ENCODE measurements at regions not wholly inside any gene's neighbourhood (a gene's known extent, or its start where the extent isn't known, plus 50 kb on each side); places are given as distances from the start of the nearest gene placed in this dataset.
A peak's percentile ranks its signal among the peaks of the same experiment; 100 is the strongest.
"Not testable (repeated sequence)": the region's sequence is repeated elsewhere in the genome, so short reads cannot be mapped to it uniquely, and the experiment has no call there.

- no peak for TF ChIP-seq POLR2A (IDR thresholded peaks at IDR 0.05)
- TF ChIP-seq CTCF (IDR thresholded peaks at IDR 0.05): no peak
- no peak for TF ChIP-seq EP300 (IDR thresholded peaks at IDR 0.05)
- no peak for DNase-seq
- Histone ChIP-seq H3K36me3 (no peaks in the 10 kb centered on the region), H3K27ac (no peak overlapping the region), H3K9me3 (no peaks in the 10 kb centered on the region), H3K27me3 (no peaks in the 10 kb centered on the region), H3K4me1 (ENCODE audit: insufficient read depth) (no peaks in the 10 kb centered on the region), H3K4me3 (no peak overlapping the region)
- intact Hi-C loops (cut with DNase I): no loop called here
- WGBS, 3 donors: 70 to 78% (median 71%) methylated on average over 6 of the region's 6 CpGs
Observed at GRCh38 chr10:6680735-6681134, 100.7 kb upstream of the PRKCQ start.

- H3K27ac ChIP-seq: no peak overlapping the region
- TF ChIP-seq EP300 (IDR thresholded peaks at IDR 0.05) (no peak), CTCF (IDR thresholded peaks at IDR 0.05) (no peak), POLR2A (IDR thresholded peaks at IDR 0.05) (no peak)
- no peaks in the 10 kb centered on the region for H3K36me3 ChIP-seq
- H3K4me1 ChIP-seq (ENCODE audit: insufficient read depth): no peaks in the 10 kb centered on the region
- intact Hi-C loops (cut with DNase I): no loop called here
- H3K9me3 ChIP-seq: no peaks in the 10 kb centered on the region
- H3K4me3 ChIP-seq: no peak overlapping the region
- no peaks in the 10 kb centered on the region for H3K27me3 ChIP-seq
- no peak for DNase-seq
Observed at GRCh38 chr10:6678956-6679355, 98.9 kb upstream of the PRKCQ start.

- peak; percentile 31 to 53 (median 46) for DNase-seq
- no peaks in the 10 kb centered on the region for H3K36me3 ChIP-seq
- H3K27ac ChIP-seq: no peak overlapping the region
- WGBS, 3 donors: 13 to 15% (median 14%) methylated on average over 9 of the region's 9 CpGs
- no peak for TF ChIP-seq POLR2A (IDR thresholded peaks at IDR 0.05)
- peak in 1 of 3 donors; percentile 45 for TF ChIP-seq CTCF (IDR thresholded peaks at IDR 0.05)
- no peak for TF ChIP-seq EP300 (IDR thresholded peaks at IDR 0.05)
- no peaks in the 10 kb centered on the region for H3K27me3 ChIP-seq
- no peaks in the 10 kb centered on the region for H3K4me1 ChIP-seq (ENCODE audit: insufficient read depth)
- no peaks in the 10 kb centered on the region for H3K9me3 ChIP-seq
- intact Hi-C loops (cut with DNase I): no loop called here
- H3K4me3 ChIP-seq: no peak overlapping the region
Observed at GRCh38 chr10:6678211-6678803, 98.2 kb upstream of the PRKCQ start.

- DNase-seq; H3K27me3 ChIP-seq; H3K9me3 ChIP-seq; H3K36me3 ChIP-seq; H3K4me3 ChIP-seq; H3K4me1 ChIP-seq (ENCODE audit: insufficient read depth); intact Hi-C loops (cut with DNase I); H3K27ac ChIP-seq: not testable (repeated sequence)
- 87 to 90% (median 88%) methylated on average over 5 of the region's 5 CpGs for WGBS, 3 donors
Observed at GRCh38 chr10:6677129-6677528, 97.1 kb upstream of the PRKCQ start.

- H3K4me3 ChIP-seq: no peak overlapping the region
- no peak for DNase-seq
- no peaks in the 10 kb centered on the region for H3K36me3 ChIP-seq
- H3K9me3 ChIP-seq: no peaks in the 10 kb centered on the region
- no peaks in the 10 kb centered on the region for H3K27me3 ChIP-seq
- 13 to 32% (median 25%) methylated on average over 3 of the region's 3 CpGs for WGBS, 3 donors
- intact Hi-C loops (cut with DNase I): no loop called here
- H3K4me1 ChIP-seq (ENCODE audit: insufficient read depth): no peaks in the 10 kb centered on the region
- no peak for TF ChIP-seq POLR2A (IDR thresholded peaks at IDR 0.05)
- TF ChIP-seq EP300 (IDR thresholded peaks at IDR 0.05): no peak
- TF ChIP-seq CTCF (IDR thresholded peaks at IDR 0.05): no peak
- H3K27ac ChIP-seq: no peak overlapping the region
Observed at GRCh38 chr10:6674291-6674690, 94.2 kb upstream of the PRKCQ start.
